HG02759 (cell line): ENCODE measurements at regions not wholly inside any gene's neighbourhood (a gene's known extent, or its start where the extent isn't known, plus 50 kb on each side); places are given as distances from the start of the nearest gene placed in this dataset.
"Not testable (repeated sequence)": the region's sequence is repeated elsewhere in the genome, so short reads cannot be mapped to it uniquely, and the experiment has no call there.

Source experiments
- ATAC-seq: cut with Tn5 transposase; IDR thresholded peaks from one replicate; pipeline ENCODE4 v1.9.1; 2021; ENCODE audit warnings: mild to moderate bottlenecking, moderate library complexity; ENCODE audit not compliant: unreplicated experiment

GRCh38 chr17:21514567-21514966, 138.4 kb downstream of the KCNJ12 start:
- not testable (repeated sequence) for ATAC-seq

- no peak for ATAC-seq
These were observed 141.6 kb downstream of the KCNJ12 start for GRCh38 chr17:21517538-21518293.

- ATAC-seq: no peak
These were observed 146.7 kb downstream of the KCNJ12 start for GRCh38 chr17:21522755-21523336.

GRCh38 chr17:21523497-21524210, 147.5 kb downstream of the KCNJ12 start:
- no peak for ATAC-seq

GRCh38 chr17:21524211-21524591, 148.0 kb downstream of the KCNJ12 start:
- no peak for ATAC-seq

GRCh38 chr17:21525464-21526130, 149.4 kb downstream of the KCNJ12 start:
- no peak for ATAC-seq

GRCh38 chr17:21528031-21528695, 152.0 kb downstream of the KCNJ12 start:
- ATAC-seq: no peak

- ATAC-seq: no peak
These were observed 154.2 kb downstream of the KCNJ12 start for GRCh38 chr17:21530311-21530710.

GRCh38 chr17:21530841-21531240, 154.7 kb downstream of the KCNJ12 start:
- no peak for ATAC-seq

GRCh38 chr17:21532763-21533385, 156.7 kb downstream of the KCNJ12 start:
- no peak for ATAC-seq

GRCh38 chr17:21535686-21536375, 156.5 kb upstream of the KCNJ18 start:
- no peak for ATAC-seq

- ATAC-seq: no peak
These were observed 155.0 kb upstream of the KCNJ18 start for GRCh38 chr17:21537302-21537701.

GRCh38 chr17:21538615-21539014, 153.7 kb upstream of the KCNJ18 start:
- ATAC-seq: no peak

GRCh38 chr17:21539146-21539545, 153.2 kb upstream of the KCNJ18 start:
- ATAC-seq: no peak

GRCh38 chr17:21540502-21540901, 151.8 kb upstream of the KCNJ18 start:
- no peak for ATAC-seq

- no peak for ATAC-seq
These were observed 150.3 kb upstream of the KCNJ18 start for GRCh38 chr17:21542070-21542469.

- ATAC-seq: no peak
These were observed 149.3 kb upstream of the KCNJ18 start for GRCh38 chr17:21542991-21543390.

- no peak for ATAC-seq
These were observed 147.3 kb upstream of the KCNJ18 start for GRCh38 chr17:21545064-21545463.

GRCh38 chr17:21548236-21548635, 144.1 kb upstream of the KCNJ18 start:
- ATAC-seq: no peak

GRCh38 chr17:21549107-21549687, 143.1 kb upstream of the KCNJ18 start:
- no peak for ATAC-seq
